GM10266 (cell line): ENCODE measurements at regions not wholly inside any gene's neighbourhood (a gene's known extent, or its start where the extent isn't known, plus 50 kb on each side); places are given as distances from the start of the nearest gene placed in this dataset.
"Not testable (repeated sequence)": the region's sequence is repeated elsewhere in the genome, so short reads cannot be mapped to it uniquely, and the experiment has no call there.

Source experiments
- DNase-seq: peaks from one replicate; pipeline ENCODE4 v3.0.0; 2012; ENCODE audit errors: extremely low spot score
- CTCF ChIP-seq: IDR thresholded peaks from 2 replicates; pipeline ENCODE4 v1.5.1; 2012; ENCODE audit warnings: mild to moderate bottlenecking, low read depth; ENCODE audit not compliant: control insufficient read depth, insufficient read depth; ENCODE audit errors: missing control alignments

GRCh38 chr10:33965795-33966581, 631.5 kb upstream of the NRP1 start:
- DNase-seq: no peak
- no peak for TF ChIP-seq CTCF

GRCh38 chr10:33963729-33964128, 629.3 kb upstream of the NRP1 start:
- no peak for TF ChIP-seq CTCF
- DNase-seq: no peak

GRCh38 chr10:33956322-33956721, 621.9 kb upstream of the NRP1 start:
- not testable (repeated sequence) for DNase-seq

GRCh38 chr10:33955676-33956075, 621.2 kb upstream of the NRP1 start:
- DNase-seq: no peak
- no peak for TF ChIP-seq CTCF

GRCh38 chr10:33952692-33953360, 618.4 kb upstream of the NRP1 start:
- DNase-seq: no peak
- no peak for TF ChIP-seq CTCF

- no peak for TF ChIP-seq CTCF
- no peak for DNase-seq
Observed at GRCh38 chr10:33950206-33950605, 615.7 kb upstream of the NRP1 start.

GRCh38 chr10:33947544-33947943, 613.1 kb upstream of the NRP1 start:
- no peak for TF ChIP-seq CTCF
- no peak for DNase-seq
